T-cell (primary cell): ENCODE measurements at regions not wholly inside any gene's neighbourhood (a gene's known extent, or its start where the extent isn't known, plus 50 kb on each side); places are given as distances from the start of the nearest gene placed in this dataset.

Experiments used
- ATAC-seq, 4 experiments: fragments of 200-7000 bp in 3 of 4; fragments of 150-1000 bp in 1 of 4; cut with Tn5 transposase; replicated peaks in 1 of 4; 1 replicate in 3 of 4; 2 replicates in 1 of 4; pipeline ENCODE4 v1.10.0; 2021; ENCODE audit warnings: moderate library complexity in 3 of 4, mild to moderate bottlenecking in 2 of 4, moderate number of reproducible peaks in 1 of 4
- CTCF ChIA-PET, 2 donors: fragments of 300-600 bp; sonication (Branson Sonifier 250); formaldehyde crosslinking; loops; one replicate each; lab custom pipeline; 2022; ENCODE audit warnings: antibody characterized with exemption in 2 of 2; lab: Charles Lee
- POLR2A ChIA-PET, 2 donors: fragments of 300-600 bp; sonication (Branson Sonifier 250); formaldehyde crosslinking; loops; one replicate each; lab custom pipeline; 2022; ENCODE audit warnings: antibody characterized with exemption in 2 of 2; lab: Charles Lee
- DNase-seq, 35 experiments: peaks; one replicate each; pipeline versions ENCODE4 v3.0.0 to v3.0.0-alpha.2; 2013 to 2023
- H3K27ac ChIP-seq: one replicate; pipeline ENCODE4 v1.5.1; 2013; ENCODE audit warnings: low read length
- H3K27me3 ChIP-seq, 2 experiments: replicated peaks in 1 of 2; 1 replicate in 1 of 2; 2 replicates in 1 of 2; pipeline versions ENCODE4 v1.6.1 to v1.7.0; 2013; ENCODE audit warnings: low read length in 1 of 2, mixed read lengths in 1 of 2; ENCODE audit not compliant: control insufficient read depth in 2 of 2, insufficient read depth in 2 of 2; ENCODE audit errors: extremely low read depth in 1 of 2
- H3K36me3 ChIP-seq, 2 donors: 1 replicate in 1 of 2; 2 replicates in 1 of 2; pipeline versions ENCODE4 v1.6.1 to v1.7.0; 2013; ENCODE audit warnings: low read length in 1 of 2; ENCODE audit not compliant: control insufficient read depth in 2 of 2, insufficient read depth in 1 of 2; ENCODE audit errors: extremely low read depth in 1 of 2
- H3K4me1 ChIP-seq, 2 experiments: 1 replicate in 1 of 2; 2 replicates in 1 of 2; pipeline versions ENCODE4 v1.6.1 to v1.7.0; 2013; ENCODE audit warnings: low read length in 2 of 2, mixed read lengths in 1 of 2; ENCODE audit not compliant: insufficient read depth in 2 of 2, control insufficient read depth in 1 of 2; ENCODE audit errors: extremely low read depth in 1 of 2
- H3K4me3 ChIP-seq, 2 donors: 1 replicate in 1 of 2; 2 replicates in 1 of 2; pipeline versions ENCODE4 v1.5.1 to v1.7.0; 2013; ENCODE audit warnings: mild to moderate bottlenecking in 2 of 2, low read length in 1 of 2, moderate library complexity in 1 of 2; ENCODE audit not compliant: control insufficient read depth in 1 of 2; ENCODE audit errors: extremely low read depth in 1 of 2
- H3K9me3 ChIP-seq: 2 replicates; pipeline ENCODE4 v1.7.0; 2013
- H3K27ac Mint-ChIP-seq, 2 donors: one replicate each; pipeline ENCODE4 v1.8.0; 2020 to 2021; ENCODE audit warnings: mild to moderate bottlenecking in 2 of 2, mixed read lengths in 2 of 2
- H3K27me3 Mint-ChIP-seq, 2 donors: one replicate each; pipeline ENCODE4 v1.8.0; 2021 to 2022; ENCODE audit warnings: mixed read lengths in 2 of 2
- H3K36me3 Mint-ChIP-seq: one replicate; pipeline ENCODE4 v1.8.0; 2021; ENCODE audit warnings: mixed read lengths
- H3K4me1 Mint-ChIP-seq, 3 donors: one replicate each; pipeline ENCODE4 v1.8.0; 2020 to 2022; ENCODE audit warnings: mixed read lengths in 3 of 3, mild to moderate bottlenecking in 1 of 3
- H3K4me3 Mint-ChIP-seq, 3 donors: one replicate each; pipeline ENCODE4 v1.8.0; 2020 to 2022; ENCODE audit warnings: mild to moderate bottlenecking in 3 of 3, mixed read lengths in 3 of 3, moderate library complexity in 3 of 3
- H3K9me3 Mint-ChIP-seq, 3 donors: one replicate each; pipeline ENCODE4 v1.8.0; 2020 to 2022; ENCODE audit warnings: mixed read lengths in 3 of 3
- WGBS: methylation state at CpG from one replicate; pipeline ENCODE4 v1.1.5; 2013; ENCODE audit warnings: missing lambda C conversion rate; ENCODE audit not compliant: insufficient coverage; 5-methylcytosine and 5-hydroxymethylcytosine counted together

GRCh38 chr1:101338714-101339430 lies 102.1 kb downstream of the S1PR1 start:
- CTCF ChIA-PET, result interaction anchor here (0.8 to 1.5 kb wide), 2 partner anchors 17 to 29 kb away, joined by 3 to 9 read pairs; no protein-coding TSS in a partner anchor
- 49% methylated on average over 2 of the region's 5 CpGs for WGBS
- H3K4me1 ChIP-seq, result no peaks in the 10 kb centered on the region
- peaks cover 7% of the 10 kb centered on the region for H3K36me3 Mint-ChIP-seq
- DNase-seq, result peak in 5 of 35 experiments; percentile 5 to 39 (median 7)
- peaks cover 6 to 14% (median 6%) of the 10 kb centered on the region in 3 donors for H3K4me1 Mint-ChIP-seq
- no peak overlapping the region for H3K4me3 ChIP-seq
- POLR2A ChIA-PET, result interaction anchor here in 1 of 2 donors (0.7 kb wide), 1 partner anchor 21 kb away, joined by 3 read pairs; no protein-coding TSS in a partner anchor
- no peak overlapping the region for H3K4me3 Mint-ChIP-seq
- no peaks in the 10 kb centered on the region for H3K27me3 ChIP-seq
- no peaks in the 10 kb centered on the region for H3K36me3 ChIP-seq
- ATAC-seq, result peak; percentile 49 to 75 (median 58)
- H3K9me3 Mint-ChIP-seq, result peaks cover 6 to 15% (median 10%) of the 10 kb centered on the region in 3 donors
- H3K9me3 ChIP-seq, result no peaks in the 10 kb centered on the region
- H3K27me3 Mint-ChIP-seq, result peaks cover 0 to 2% of the 10 kb centered on the region in 2 donors
- H3K27ac Mint-ChIP-seq, result peak overlapping the region; percentile 29 to 74
- peak overlapping the region; percentile 6 for H3K27ac ChIP-seq

GRCh38 chr1:101344745-101345144 lies 107.9 kb downstream of the S1PR1 start:
- DNase-seq (no peak), ATAC-seq (no peak)
- peaks cover 16% of the 10 kb centered on the region for H3K36me3 Mint-ChIP-seq
- ChIA-PET CTCF (interaction anchor here (0.6 to 0.8 kb wide), 3 partner anchors 13 to 453 kb away, joined by 3 read pairs; no protein-coding TSS in a partner anchor), POLR2A (interaction anchor here in 1 of 2 donors (0.5 to 0.6 kb wide), 2 partner anchors 111 to 437 kb away, joined by 3 read pairs; no protein-coding TSS in a partner anchor)
- no peak overlapping the region for H3K27ac Mint-ChIP-seq
- H3K4me1 Mint-ChIP-seq, result peaks cover 38 to 42% (median 38%) of the 10 kb centered on the region in 3 donors
- no peak overlapping the region for H3K27ac ChIP-seq
- WGBS, result no CpG with 5 or more reads among the region's 4 CpGs
- H3K4me3 ChIP-seq, result no peak overlapping the region
- H3K4me1 ChIP-seq, result no peaks in the 10 kb centered on the region
- H3K9me3 ChIP-seq, result no peaks in the 10 kb centered on the region
- H3K4me3 Mint-ChIP-seq, result peak overlapping the region in 1 of 3 donors; percentile 5
- H3K9me3 Mint-ChIP-seq, result peaks cover 6 to 7% (median 6%) of the 10 kb centered on the region in 3 donors
- H3K36me3 ChIP-seq, result no peaks in the 10 kb centered on the region
- H3K27me3 Mint-ChIP-seq, result peaks cover 0 to 2% of the 10 kb centered on the region in 2 donors
- no peaks in the 10 kb centered on the region for H3K27me3 ChIP-seq

- Mint-ChIP-seq H3K4me1 (peaks cover 38 to 42% (median 38%) of the 10 kb centered on the region in 3 donors), H3K27me3 (no peaks in the 10 kb centered on the region), H3K36me3 (peaks cover 16% of the 10 kb centered on the region), H3K9me3 (peaks cover 6 to 7% (median 6%) of the 10 kb centered on the region in 3 donors), H3K27ac (peak overlapping the region; percentile 85 to 87), H3K4me3 (peak overlapping the region; percentile 45 to 72 (median 57))
- no peak overlapping the region for H3K27ac ChIP-seq
- ATAC-seq (peak in 2 of 4 experiments; percentile 32 to 36), DNase-seq (peak in 1 of 35 experiments; percentile 15)
- ChIA-PET POLR2A (no interaction called here), CTCF (interaction anchor here in 1 of 2 donors (2.0 kb wide), 1 partner anchor 37 kb away, joined by 8 read pairs; no protein-coding TSS in a partner anchor)
- H3K4me3 ChIP-seq, result no peak overlapping the region
- H3K4me1 ChIP-seq, result no peaks in the 10 kb centered on the region
- no peaks in the 10 kb centered on the region for H3K27me3 ChIP-seq
- no CpG with 5 or more reads among the region's 2 CpGs for WGBS
- no peaks in the 10 kb centered on the region for H3K36me3 ChIP-seq
- H3K9me3 ChIP-seq, result no peaks in the 10 kb centered on the region
These were observed 109.6 kb downstream of the S1PR1 start for GRCh38 chr1:101346419-101346818.

- peaks cover 10 to 21% (median 13%) of the 10 kb centered on the region in 3 donors for H3K4me1 Mint-ChIP-seq
- POLR2A ChIA-PET, result no interaction called here
- no peaks in the 10 kb centered on the region for H3K36me3 Mint-ChIP-seq
- H3K27me3 ChIP-seq, result no peaks in the 10 kb centered on the region
- peaks cover 4 to 6% of the 10 kb centered on the region in 2 experiments for H3K4me1 ChIP-seq
- H3K9me3 Mint-ChIP-seq, result no peaks in the 10 kb centered on the region
- no peak overlapping the region for H3K4me3 ChIP-seq
- no peaks in the 10 kb centered on the region for H3K27me3 Mint-ChIP-seq
- CTCF ChIA-PET, result interaction anchor here (0.6 to 6.2 kb wide), 9 partner anchors 18 to 1293 kb away, joined by 3 to 170 read pairs (median 6); no protein-coding TSS in a partner anchor
- no peaks in the 10 kb centered on the region for H3K9me3 ChIP-seq
- ATAC-seq (no peak), DNase-seq (no peak)
- WGBS, result no CpG with 5 or more reads among the region's 3 CpGs
- H3K4me3 Mint-ChIP-seq, result no peak overlapping the region
- no peak overlapping the region for H3K27ac ChIP-seq
- no peaks in the 10 kb centered on the region for H3K36me3 ChIP-seq
- H3K27ac Mint-ChIP-seq, result no peak overlapping the region
These were observed 119.2 kb downstream of the S1PR1 start for GRCh38 chr1:101356013-101356412.

- no peaks in the 10 kb centered on the region for H3K36me3 ChIP-seq
- no CpG with 5 or more reads among the region's 5 CpGs for WGBS
- ChIA-PET POLR2A (interaction anchor here (0.6 to 1.6 kb wide), 3 partner anchors 47 to 461 kb away, joined by 3 to 8 read pairs (median 5); no protein-coding TSS in a partner anchor), CTCF (interaction anchor here (0.6 to 6.2 kb wide), 21 partner anchors 13 to 894 kb away, joined by 3 to 170 read pairs (median 4); no protein-coding TSS in a partner anchor)
- H3K27me3 ChIP-seq, result no peaks in the 10 kb centered on the region
- no peak overlapping the region for H3K27ac ChIP-seq
- H3K4me3 Mint-ChIP-seq, result peak overlapping the region in 1 of 3 donors; percentile 42
- H3K9me3 Mint-ChIP-seq, result no peaks in the 10 kb centered on the region
- H3K9me3 ChIP-seq, result no peaks in the 10 kb centered on the region
- ATAC-seq (peak in 2 of 4 experiments; percentile 5 to 42), DNase-seq (no peak)
- no peaks in the 10 kb centered on the region for H3K36me3 Mint-ChIP-seq
- H3K4me3 ChIP-seq, result no peak overlapping the region
- H3K27me3 Mint-ChIP-seq, result no peaks in the 10 kb centered on the region
- H3K4me1 Mint-ChIP-seq, result peaks cover 8 to 17% (median 12%) of the 10 kb centered on the region in 3 donors
- H3K4me1 ChIP-seq, result peaks cover 4 to 6% of the 10 kb centered on the region in 2 experiments
- peak overlapping the region; percentile 5 to 85 for H3K27ac Mint-ChIP-seq
These were observed 120.0 kb downstream of the S1PR1 start for GRCh38 chr1:101356604-101357443.
